Liver (tissue), 3 donors: ENCODE measurements at regions not wholly inside any gene's neighbourhood (a gene's known extent, or its start where the extent isn't known, plus 50 kb on each side); places are given as distances from the start of the nearest gene placed in this dataset.
A peak's percentile ranks its signal among the peaks of the same experiment; 100 is the strongest.

Source experiments
- EGR1 ChIP-seq, 2 donors: IDR thresholded peaks; 2 replicates each; pipeline ENCODE4 v1.6.1; 2016 to 2018; ENCODE audit warnings: antibody characterized with exemption in 2 of 2, low read depth in 2 of 2
- HNF4A ChIP-seq, 2 donors: conservative IDR thresholded peaks; 2 replicates each; pipeline ENCODE4 v1.6.1; 2016; ENCODE audit warnings: antibody characterized with exemption in 2 of 2, mild to moderate bottlenecking in 2 of 2
- RXRA ChIP-seq, 2 donors: IDR thresholded peaks; 2 replicates each; pipeline ENCODE4 v1.6.1; 2017 to 2018; ENCODE audit warnings: antibody characterized with exemption in 2 of 2, mild to moderate bottlenecking in 1 of 2
- ZBTB33 ChIP-seq: IDR thresholded peaks from 2 replicates; pipeline ENCODE4 v1.6.1; 2016; ENCODE audit warnings: antibody characterized with exemption
- TF ChIP-seq, protein P1 (sequence below): fragments of 150-350 bp; IDR thresholded peaks from 2 replicates; pipeline ENCODE4 v1.5.1; 2017; ENCODE audit warnings: improper control_type of control experiment, low read depth, low read length; ENCODE audit not compliant: missing input control
- TF ChIP-seq, protein P2 (sequence below): IDR thresholded peaks from 2 replicates; pipeline ENCODE4 v1.6.1; 2016; ENCODE audit warnings: antibody characterized with exemption
- donor health status: healthy.
- donor health status: healthy.

- TF ChIP-seq, protein P1, sequence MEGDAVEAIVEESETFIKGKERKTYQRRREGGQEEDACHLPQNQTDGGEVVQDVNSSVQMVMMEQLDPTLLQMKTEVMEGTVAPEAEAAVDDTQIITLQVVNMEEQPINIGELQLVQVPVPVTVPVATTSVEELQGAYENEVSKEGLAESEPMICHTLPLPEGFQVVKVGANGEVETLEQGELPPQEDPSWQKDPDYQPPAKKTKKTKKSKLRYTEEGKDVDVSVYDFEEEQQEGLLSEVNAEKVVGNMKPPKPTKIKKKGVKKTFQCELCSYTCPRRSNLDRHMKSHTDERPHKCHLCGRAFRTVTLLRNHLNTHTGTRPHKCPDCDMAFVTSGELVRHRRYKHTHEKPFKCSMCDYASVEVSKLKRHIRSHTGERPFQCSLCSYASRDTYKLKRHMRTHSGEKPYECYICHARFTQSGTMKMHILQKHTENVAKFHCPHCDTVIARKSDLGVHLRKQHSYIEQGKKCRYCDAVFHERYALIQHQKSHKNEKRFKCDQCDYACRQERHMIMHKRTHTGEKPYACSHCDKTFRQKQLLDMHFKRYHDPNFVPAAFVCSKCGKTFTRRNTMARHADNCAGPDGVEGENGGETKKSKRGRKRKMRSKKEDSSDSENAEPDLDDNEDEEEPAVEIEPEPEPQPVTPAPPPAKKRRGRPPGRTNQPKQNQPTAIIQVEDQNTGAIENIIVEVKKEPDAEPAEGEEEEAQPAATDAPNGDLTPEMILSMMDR, result no peak
- TF ChIP-seq, protein P2, sequence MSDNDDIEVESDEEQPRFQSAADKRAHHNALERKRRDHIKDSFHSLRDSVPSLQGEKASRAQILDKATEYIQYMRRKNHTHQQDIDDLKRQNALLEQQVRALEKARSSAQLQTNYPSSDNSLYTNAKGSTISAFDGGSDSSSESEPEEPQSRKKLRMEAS, result no peak
- TF ChIP-seq EGR1 (IDR thresholded peaks at IDR 0.05; ENCODE audit: low read depth in 2 of 2) (no peak), ZBTB33 (no peak), RXRA (IDR thresholded peaks at IDR 0.05) (no peak), HNF4A (conservative IDR thresholded peaks at IDR 0.05) (peak in 1 of 2 donors; percentile 41)
Measured at GRCh38 chr1:74908131-74908530, 175.2 kb downstream of the TYW3 start.
